HepG2 (cell line): ENCODE measurements at regions not wholly inside any gene's neighbourhood (a gene's known extent, or its start where the extent isn't known, plus 50 kb on each side); places are given as distances from the start of the nearest gene placed in this dataset.

Experiments used
- ATAC-seq: fragments of 200-7000 bp; cut with Tn5 transposase; 3 replicates; pipeline ENCODE4 v1.9.1; 2020; ENCODE audit warnings: mild to moderate bottlenecking, moderate library complexity
- BruUV-seq: library from RNA; stranded (reverse); fragments of 400-500 nt; replicated peaks from 2 replicates; lab custom pipeline; 2021; lab: Mats Ljungman, UMichigan
- CTCF ChIA-PET: fragments of 300-600 bp; formaldehyde crosslinking; extraction: SDS; loops from one replicate; lab custom pipeline; 2021; ENCODE audit warnings: low total read pairs, inconsistent platforms, low intra/inter-chr PET ratio; lab: Yijun Ruan, JAX
- POLR2A ChIA-PET: fragments of 350-600 bp; sonication (Branson Sonifier 250); formaldehyde crosslinking; loops from one replicate; lab custom pipeline; 2020; ENCODE audit warnings: antibody characterized with exemption, inconsistent platforms; lab: Yijun Ruan, JAX
- DNase-seq: peaks from one replicate; pipeline ENCODE4 v3.0.0-alpha.2; 2015; ENCODE audit warnings: low spot score
- FAIRE-seq: peaks from 3 replicates; lab custom pipeline; 2011; peaks lifted over from hg19 to GRCh38; lab: Jason Lieb, UNC
- H2AFZ ChIP-seq: one replicate; pipeline ENCODE4 v1.6.1; 2011; ENCODE audit warnings: low read length, inconsistent platforms
- H3K27ac ChIP-seq: fragments of 300-600 bp; 3 replicates; pipeline ENCODE4 v1.8.0; 2011; ENCODE audit warnings: mixed run types, mild to moderate bottlenecking, mixed read lengths, low read length, inconsistent platforms; ENCODE audit not compliant: insufficient read depth; ENCODE audit errors: extremely low read length
- H3K27me3 ChIP-seq, 2 experiments: fragments of 200-600 bp in 1 of 2; 2 replicates in 1 of 2; 3 replicates in 1 of 2; pipeline versions ENCODE4 v1.6.0 to v1.8.0; 2011; ENCODE audit warnings: low read length in 2 of 2, mild to moderate bottlenecking in 2 of 2, moderate library complexity in 2 of 2, inconsistent platforms in 1 of 2; ENCODE audit not compliant: insufficient read depth in 2 of 2, control insufficient read depth in 1 of 2
- H3K36me3 ChIP-seq, 2 experiments: fragments of 200-600 bp in 1 of 2; replicated peaks in 1 of 2; 2 replicates in 1 of 2; 3 replicates in 1 of 2; pipeline versions ENCODE4 v1.5.1 to v1.8.0; 2011; ENCODE audit warnings: low read length in 2 of 2, inconsistent platforms in 1 of 2; ENCODE audit not compliant: insufficient read depth in 2 of 2, control insufficient read depth in 1 of 2
- H3K4me1 ChIP-seq: 2 replicates; pipeline ENCODE4 v1.5.1; 2012; ENCODE audit warnings: low read length, inconsistent platforms; ENCODE audit not compliant: insufficient read depth
- H3K4me2 ChIP-seq: 2 replicates; pipeline ENCODE4 v1.6.0; 2011; ENCODE audit warnings: low read depth, low read length, inconsistent platforms
- H3K4me3 ChIP-seq, 3 experiments: fragments of 200-600 bp in 1 of 3; sonication (generic), shearing (Covaris generic) in 1 of 3; replicated peaks in 1 of 3; 2 replicates each; pipeline ENCODE4 v1.5.1; 2011 to 2016; ENCODE audit warnings: low read length in 3 of 3, inconsistent platforms in 2 of 3, low read depth in 2 of 3, mild to moderate bottlenecking in 2 of 3, control low read depth in 1 of 3, mixed read lengths in 1 of 3; ENCODE audit not compliant: insufficient read depth in 1 of 3
- H3K79me2 ChIP-seq: one replicate; pipeline ENCODE4 v1.6.1; 2011; ENCODE audit warnings: low read length, inconsistent platforms; ENCODE audit not compliant: insufficient read depth
- H3K9ac ChIP-seq: 2 replicates; pipeline ENCODE4 v1.6.0; 2011; ENCODE audit warnings: mild to moderate bottlenecking, low read depth, low read length, inconsistent platforms; ENCODE audit not compliant: insufficient read depth
- H3K9me3 ChIP-seq: 2 replicates; pipeline ENCODE4 v1.5.1; 2012; ENCODE audit warnings: mild to moderate bottlenecking, low read length
- H4K20me1 ChIP-seq: 2 replicates; pipeline ENCODE4 v1.6.0; 2011; ENCODE audit warnings: inconsistent platforms, mild to moderate bottlenecking, low read length, moderate library complexity; ENCODE audit not compliant: insufficient read depth
- BRD4 ChIP-seq: sonication (generic); formaldehyde crosslinking; IDR thresholded peaks from 2 replicates; pipeline ENCODE4 v1.4.0; 2020; ENCODE audit warnings: missing genetic modification reagents
- CBFB ChIP-seq: sonication (generic); formaldehyde crosslinking; IDR thresholded peaks from 2 replicates; pipeline ENCODE4 v1.4.0; 2020; ENCODE audit warnings: missing genetic modification reagents
- CREB3 ChIP-seq: sonication (generic); formaldehyde crosslinking; IDR thresholded peaks from 2 replicates; pipeline ENCODE4 v1.5.0; 2020; ENCODE audit warnings: missing genetic modification reagents
- ZBTB4 ChIP-seq: sonication (generic); formaldehyde crosslinking; IDR thresholded peaks from 2 replicates; pipeline ENCODE4 v1.4.0; 2020; ENCODE audit warnings: missing genetic modification reagents, mild to moderate bottlenecking, borderline replicate concordance
- ZNF704 ChIP-seq: sonication (generic); formaldehyde crosslinking; IDR thresholded peaks from 2 replicates; pipeline ENCODE4 v1.8.1; 2023; ENCODE audit warnings: mild to moderate bottlenecking, inconsistent platforms, moderate library complexity, missing genetic modification reagents, borderline replicate concordance
- ZSCAN30 ChIP-seq: sonication (generic); formaldehyde crosslinking; IDR thresholded peaks from 2 replicates; pipeline ENCODE4 v1.5.0; 2020; ENCODE audit warnings: mild to moderate bottlenecking, missing genetic modification reagents
- WGBS: methylation state at CpG from one replicate; pipeline ENCODE4 v1.1.6; 2017; ENCODE audit warnings: low lambda C conversion rate; 5-methylcytosine and 5-hydroxymethylcytosine counted together
- in situ Hi-C: cut with HindIII; loops from 2 replicates; pipeline ENCODE4 v1.10.0; 2017; ENCODE audit warnings: low pct_unique_long_range_greater_than_20kb; ENCODE audit not compliant: extremely low pct_ligation_motif_present
- intact Hi-C: fragments of 100-400 bp; cut with micrococcal nuclease; formaldehyde crosslinking; loops from one replicate; pipeline ENCODE4 v1.10.0; 2022; ENCODE audit not compliant: unreplicated experiment

GRCh38 chrX:68997911-68998310 lies 167.3 kb downstream of the PJA1 start:
- CTCF ChIA-PET = no interaction called here
- no peak for DNase-seq
- Histone ChIP-seq H3K79me2 (no peaks in the 10 kb centered on the region), H3K4me1 (peaks cover 13% of the 10 kb centered on the region; the same call in 1 of the 2 replicates), H2AFZ (no peak overlapping the region), H3K27ac (no peak overlapping the region), H3K27me3 (no peaks in the 10 kb centered on the region), H3K4me3 (no peak overlapping the region), H3K9me3 (no peaks in the 10 kb centered on the region), H3K36me3 (no peaks in the 10 kb centered on the region), H3K9ac (no peak overlapping the region), H3K4me2 (no peak overlapping the region), H4K20me1 (no peaks in the 10 kb centered on the region)
- intact Hi-C loops (no loop called here), in situ Hi-C loops (no loop called here)
- BruUV-seq = no TSS peak
- ATAC-seq = no peak
- TF ChIP-seq ZSCAN30 (CRISPR knock-in tag) (no peak), BRD4 (CRISPR knock-in tag) (no peak), ZBTB4 (CRISPR knock-in tag) (no peak), ZNF704 (CRISPR knock-in tag) (no peak), CBFB (no peak), CREB3 (CRISPR knock-in tag) (no peak)
- WGBS = 0% methylated on average over 2 of the region's 2 CpGs
- no peak for FAIRE-seq
- POLR2A ChIA-PET = no interaction called here
